ENCODE measurements at regions not wholly inside any gene's neighbourhood (a gene's known extent, or its start where the extent isn't known, plus 50 kb on each side); places are given as distances from the start of the nearest gene placed in this dataset.

DNA sequence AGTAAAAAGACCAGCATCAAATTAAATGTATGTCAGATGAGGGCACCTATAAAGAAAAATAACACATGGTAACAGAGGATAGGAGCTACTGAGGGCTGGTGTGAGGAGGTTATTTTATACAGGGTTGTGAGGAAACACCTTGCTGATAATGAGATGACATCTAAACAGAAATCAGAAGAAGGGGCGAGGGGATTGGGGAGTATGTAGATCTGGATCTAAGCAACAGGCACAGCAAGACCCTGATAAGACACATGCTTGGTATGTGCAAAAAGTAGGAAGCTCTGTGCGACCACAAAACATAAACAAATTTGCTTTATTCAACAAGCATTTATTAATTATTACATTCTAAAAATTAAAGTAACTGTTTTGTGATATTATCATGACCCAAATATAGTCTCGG is 295.4 kb downstream of the ZEB2 start:
- ChIA-PET CTCF (no interaction called here), POLR2A (no interaction called here)
- TF ChIP-seq, protein P1, sequence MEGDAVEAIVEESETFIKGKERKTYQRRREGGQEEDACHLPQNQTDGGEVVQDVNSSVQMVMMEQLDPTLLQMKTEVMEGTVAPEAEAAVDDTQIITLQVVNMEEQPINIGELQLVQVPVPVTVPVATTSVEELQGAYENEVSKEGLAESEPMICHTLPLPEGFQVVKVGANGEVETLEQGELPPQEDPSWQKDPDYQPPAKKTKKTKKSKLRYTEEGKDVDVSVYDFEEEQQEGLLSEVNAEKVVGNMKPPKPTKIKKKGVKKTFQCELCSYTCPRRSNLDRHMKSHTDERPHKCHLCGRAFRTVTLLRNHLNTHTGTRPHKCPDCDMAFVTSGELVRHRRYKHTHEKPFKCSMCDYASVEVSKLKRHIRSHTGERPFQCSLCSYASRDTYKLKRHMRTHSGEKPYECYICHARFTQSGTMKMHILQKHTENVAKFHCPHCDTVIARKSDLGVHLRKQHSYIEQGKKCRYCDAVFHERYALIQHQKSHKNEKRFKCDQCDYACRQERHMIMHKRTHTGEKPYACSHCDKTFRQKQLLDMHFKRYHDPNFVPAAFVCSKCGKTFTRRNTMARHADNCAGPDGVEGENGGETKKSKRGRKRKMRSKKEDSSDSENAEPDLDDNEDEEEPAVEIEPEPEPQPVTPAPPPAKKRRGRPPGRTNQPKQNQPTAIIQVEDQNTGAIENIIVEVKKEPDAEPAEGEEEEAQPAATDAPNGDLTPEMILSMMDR (IDR thresholded peaks at IDR 0.05; ENCODE audit: insufficient read depth, low read length, missing control alignments) = no peak
- DNase-seq (ENCODE audit: low read depth, low spot score) = no peak
- no peak overlapping the region for H3K4me3 ChIP-seq (ENCODE audit: low read depth, low read length)

DNA sequence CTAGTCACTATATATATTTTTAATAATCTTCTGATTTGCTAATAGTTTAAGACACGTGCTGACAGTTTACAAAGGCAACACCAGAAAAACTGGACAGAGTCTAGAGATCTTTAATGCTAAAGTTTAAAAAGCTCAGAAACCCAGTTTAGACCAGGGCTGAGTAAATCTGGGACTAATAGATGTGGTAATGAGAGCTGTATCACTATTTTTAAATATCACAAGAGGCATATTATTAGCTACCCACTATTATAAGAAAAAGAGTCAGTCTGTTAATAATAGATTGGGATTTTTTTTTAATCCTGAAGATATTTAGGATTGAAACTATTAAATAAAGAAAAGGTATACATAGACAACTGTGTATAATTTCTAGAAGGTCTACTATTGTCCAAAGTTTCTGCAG is 299.9 kb downstream of the ZEB2 start:
- H3K4me3 ChIP-seq (ENCODE audit: low read depth, low read length) = no peak overlapping the region
- POLR2A ChIA-PET = no interaction called here
- CTCF ChIA-PET = interaction anchor here (0.9 kb wide), 1 partner anchor 13 kb away, joined by 3 read pairs; no protein-coding TSS in a partner anchor
- DNase-seq (ENCODE audit: low read depth, low spot score) = no peak
- TF ChIP-seq, protein P1 (IDR thresholded peaks at IDR 0.05; ENCODE audit: insufficient read depth, low read length, missing control alignments) = no peak

DNA sequence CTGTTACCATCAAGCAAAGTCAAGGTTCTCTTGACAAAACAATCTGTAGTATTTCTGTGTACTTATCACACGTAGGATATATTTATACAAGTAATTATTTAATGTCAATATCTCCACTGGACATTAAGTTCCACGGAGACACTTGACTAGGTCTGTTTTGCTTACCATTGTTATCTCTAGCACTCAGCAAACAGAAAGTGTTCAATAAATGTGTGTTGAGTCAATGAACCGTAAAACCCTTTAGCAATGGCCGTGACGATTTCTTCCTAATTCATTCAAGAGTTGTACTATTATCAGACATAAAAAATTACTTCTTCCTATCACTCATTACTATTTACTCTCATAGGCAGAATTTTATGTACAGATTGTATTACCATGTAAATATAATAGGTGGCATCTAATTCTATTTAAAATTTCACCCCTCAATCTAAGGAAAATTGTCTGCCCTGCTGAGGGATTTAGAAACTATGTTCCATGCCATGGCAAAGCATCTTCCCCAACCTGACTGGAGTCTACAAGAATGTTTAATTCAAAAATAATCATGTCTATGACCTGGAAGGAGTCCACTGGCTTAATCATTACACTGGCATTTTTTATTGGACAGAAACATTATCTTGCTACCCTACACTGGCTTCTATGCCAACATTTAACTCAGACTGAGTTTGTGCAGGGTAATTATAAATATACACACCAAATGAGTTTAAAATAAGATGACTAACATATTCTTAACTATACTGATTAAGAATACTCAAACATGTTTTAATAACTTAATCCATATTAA is 301.9 kb downstream of the ZEB2 start:
- CTCF ChIA-PET = no interaction called here

DNA sequence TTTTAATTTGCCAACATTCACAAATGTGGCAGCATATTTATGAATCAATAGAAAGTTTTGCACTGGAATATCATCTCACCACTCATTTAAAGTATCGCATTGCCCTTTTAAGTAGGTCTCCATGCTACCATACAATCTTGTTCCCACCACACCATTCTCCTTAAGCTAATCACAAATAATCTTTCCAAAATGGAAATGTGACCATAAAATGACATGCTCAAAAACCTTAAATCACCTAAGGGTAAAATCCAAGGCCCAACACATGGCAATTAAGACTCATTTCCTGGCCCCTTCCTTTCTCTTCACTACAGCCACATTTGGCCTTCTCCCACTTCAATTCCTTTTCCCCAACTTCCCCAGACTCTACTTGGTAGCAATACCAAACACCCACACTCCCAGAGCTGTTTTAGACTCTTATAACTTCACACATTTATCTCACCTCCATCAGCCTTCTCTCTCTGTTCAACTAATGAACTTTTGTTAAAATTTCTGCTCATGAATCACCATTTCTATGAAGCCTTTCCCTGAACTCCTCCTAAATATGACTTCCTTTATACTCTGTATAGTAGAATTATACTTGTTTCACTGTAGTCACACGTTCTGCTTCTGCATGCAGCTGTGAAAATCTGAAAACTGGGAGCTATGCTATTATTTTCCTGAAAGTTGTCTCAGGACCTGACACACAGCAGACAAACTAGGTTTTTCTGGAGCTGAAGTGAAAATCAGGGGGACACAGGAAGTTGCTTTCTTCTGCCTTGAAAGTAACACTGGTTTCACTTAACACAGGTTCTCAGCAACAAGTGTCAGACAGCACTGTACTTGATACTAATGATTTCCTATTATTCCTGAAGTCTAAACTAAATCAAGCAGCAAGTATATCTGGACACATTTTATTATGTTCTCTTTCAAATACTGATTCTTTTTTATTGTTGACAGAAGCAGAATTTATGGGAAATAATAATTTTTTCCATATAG is 303.9 kb downstream of the ZEB2 start:
- ChIA-PET POLR2A (no interaction called here), CTCF (no interaction called here)
- DNase-seq (ENCODE audit: low read depth, low spot score) = no peak
- H3K4me3 ChIP-seq (ENCODE audit: low read depth, low read length) = no peak overlapping the region
- TF ChIP-seq, protein P1 (IDR thresholded peaks at IDR 0.05; ENCODE audit: insufficient read depth, low read length, missing control alignments) = no peak

More for the DNA sequence above, 301.9 kb downstream of the ZEB2 start:
- POLR2A ChIA-PET = no interaction called here
- H3K4me3 ChIP-seq (ENCODE audit: low read depth, low read length) = no peak overlapping the region
- no peak for DNase-seq (ENCODE audit: low read depth, low spot score)
- TF ChIP-seq, protein P1 (IDR thresholded peaks at IDR 0.05; ENCODE audit: insufficient read depth, low read length, missing control alignments) = no peak

DNA sequence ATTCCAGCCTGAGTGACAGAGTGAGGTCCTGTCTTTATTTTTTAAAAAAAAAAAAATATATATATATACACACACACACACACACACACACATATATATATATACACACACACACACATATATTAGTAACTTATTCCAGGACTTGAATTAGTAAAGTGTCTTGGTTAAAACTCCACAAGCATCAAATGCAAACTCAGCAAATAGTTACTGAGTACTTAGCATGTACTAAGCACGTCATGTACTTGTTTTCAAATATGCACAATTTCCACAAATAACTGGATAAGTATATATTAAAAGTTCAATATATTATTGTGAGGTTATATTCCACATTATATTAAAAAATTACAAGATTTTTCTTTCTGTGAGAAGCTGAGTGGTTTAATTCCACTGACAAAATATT is 304.7 kb downstream of the ZEB2 start:
- ChIA-PET POLR2A (no interaction called here), CTCF (no interaction called here)
- no peak for DNase-seq (ENCODE audit: low read depth, low spot score)
- TF ChIP-seq, protein P1 (IDR thresholded peaks at IDR 0.05; ENCODE audit: insufficient read depth, low read length, missing control alignments) = no peak
- no peak overlapping the region for H3K4me3 ChIP-seq (ENCODE audit: low read depth, low read length)

DNA sequence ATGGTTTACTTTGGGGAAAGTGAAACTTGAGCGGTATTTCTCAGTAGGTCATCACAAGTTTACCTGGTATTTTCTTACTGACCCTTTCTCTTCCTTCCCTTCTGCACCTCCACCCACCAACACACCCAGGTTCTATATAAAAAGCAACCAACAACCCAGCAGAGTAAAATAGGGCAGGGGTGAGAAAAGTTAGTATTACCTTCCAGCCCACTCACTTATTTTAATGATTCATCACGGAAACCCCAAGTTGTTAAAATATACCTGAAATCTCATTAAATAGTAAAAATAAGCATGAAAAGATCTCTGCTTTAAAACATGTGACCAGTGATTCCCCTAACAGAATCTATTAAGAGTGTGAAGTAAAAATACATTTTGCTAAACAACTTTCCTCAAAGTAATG is 306.1 kb downstream of the ZEB2 start:
- H3K4me3 ChIP-seq (ENCODE audit: low read depth, low read length) = no peak overlapping the region
- CTCF ChIA-PET = interaction anchor here (0.6 kb wide), 1 partner anchor 125 kb away, joined by 3 read pairs; no protein-coding TSS in a partner anchor
- TF ChIP-seq, protein P1 (IDR thresholded peaks at IDR 0.05; ENCODE audit: insufficient read depth, low read length, missing control alignments) = no peak
- no peak for DNase-seq (ENCODE audit: low read depth, low spot score)
- POLR2A ChIA-PET = no interaction called here

Data from AG04449 (cell line).